SU-DHL-6 (cell line): ENCODE measurements at regions not wholly inside any gene's neighbourhood (a gene's known extent, or its start where the extent isn't known, plus 50 kb on each side); places are given as distances from the start of the nearest gene placed in this dataset.

ENCODE experiments used
- EZH2phosphoT487 ChIP-seq: fragments of 200-600 bp; sonication (generic), shearing (Covaris generic); conservative IDR thresholded peaks from 2 replicates; pipeline ENCODE4 v1.6.1; 2018; ENCODE audit warnings: mild to moderate bottlenecking, antibody characterized with exemption, low read length, moderate library complexity, mixed read lengths
- TF ChIP-seq, protein P1 (sequence below): fragments of 200-600 bp; sonication (generic); IDR thresholded peaks from one replicate; pipeline ENCODE4 v1.5.1; 2017; ENCODE audit warnings: antibody characterized with exemption, mild to moderate bottlenecking, low read length, moderate library complexity; ENCODE audit not compliant: insufficient read depth, poor library complexity, severe bottlenecking

DNA sequence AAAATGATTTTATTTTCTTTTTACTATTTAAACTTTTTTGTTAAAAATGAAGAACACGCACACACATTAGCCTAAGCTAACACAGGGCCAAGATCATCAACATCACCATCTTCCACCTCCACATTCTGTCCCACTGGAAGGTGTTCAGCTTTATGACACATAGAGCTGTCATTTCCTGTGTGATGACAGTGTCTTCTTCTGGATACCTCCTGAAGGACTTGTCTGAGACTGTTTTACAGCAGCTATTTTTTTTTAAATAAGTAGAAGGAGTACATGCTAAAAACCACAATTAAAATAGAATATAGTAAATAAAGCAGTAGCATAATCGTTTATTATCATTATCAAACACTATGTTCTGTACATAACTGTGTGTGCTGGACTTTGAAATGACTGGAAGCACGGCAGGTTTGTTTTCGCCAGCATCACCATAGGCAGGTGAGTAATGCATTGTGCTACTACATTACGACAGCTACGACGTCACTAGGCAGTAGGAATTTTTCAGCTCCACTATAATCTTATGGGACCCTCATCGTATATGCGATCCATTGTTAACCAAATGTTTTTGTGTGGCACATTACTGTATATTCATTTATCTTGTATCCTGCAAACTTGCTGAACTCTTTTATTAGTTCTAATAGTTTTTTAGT, 72.8 kb downstream of the KLF15 start:
- TF ChIP-seq, protein P1, sequence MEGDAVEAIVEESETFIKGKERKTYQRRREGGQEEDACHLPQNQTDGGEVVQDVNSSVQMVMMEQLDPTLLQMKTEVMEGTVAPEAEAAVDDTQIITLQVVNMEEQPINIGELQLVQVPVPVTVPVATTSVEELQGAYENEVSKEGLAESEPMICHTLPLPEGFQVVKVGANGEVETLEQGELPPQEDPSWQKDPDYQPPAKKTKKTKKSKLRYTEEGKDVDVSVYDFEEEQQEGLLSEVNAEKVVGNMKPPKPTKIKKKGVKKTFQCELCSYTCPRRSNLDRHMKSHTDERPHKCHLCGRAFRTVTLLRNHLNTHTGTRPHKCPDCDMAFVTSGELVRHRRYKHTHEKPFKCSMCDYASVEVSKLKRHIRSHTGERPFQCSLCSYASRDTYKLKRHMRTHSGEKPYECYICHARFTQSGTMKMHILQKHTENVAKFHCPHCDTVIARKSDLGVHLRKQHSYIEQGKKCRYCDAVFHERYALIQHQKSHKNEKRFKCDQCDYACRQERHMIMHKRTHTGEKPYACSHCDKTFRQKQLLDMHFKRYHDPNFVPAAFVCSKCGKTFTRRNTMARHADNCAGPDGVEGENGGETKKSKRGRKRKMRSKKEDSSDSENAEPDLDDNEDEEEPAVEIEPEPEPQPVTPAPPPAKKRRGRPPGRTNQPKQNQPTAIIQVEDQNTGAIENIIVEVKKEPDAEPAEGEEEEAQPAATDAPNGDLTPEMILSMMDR = no peak
- no peak for TF ChIP-seq EZH2phosphoT487
